ENCODE measurements at regions not wholly inside any gene's neighbourhood (a gene's known extent, or its start where the extent isn't known, plus 50 kb on each side); places are given as distances from the start of the nearest gene placed in this dataset.
"Not testable (repeated sequence)": the region's sequence is repeated elsewhere in the genome, so short reads cannot be mapped to it uniquely, and the experiment has no call there.

DNA sequence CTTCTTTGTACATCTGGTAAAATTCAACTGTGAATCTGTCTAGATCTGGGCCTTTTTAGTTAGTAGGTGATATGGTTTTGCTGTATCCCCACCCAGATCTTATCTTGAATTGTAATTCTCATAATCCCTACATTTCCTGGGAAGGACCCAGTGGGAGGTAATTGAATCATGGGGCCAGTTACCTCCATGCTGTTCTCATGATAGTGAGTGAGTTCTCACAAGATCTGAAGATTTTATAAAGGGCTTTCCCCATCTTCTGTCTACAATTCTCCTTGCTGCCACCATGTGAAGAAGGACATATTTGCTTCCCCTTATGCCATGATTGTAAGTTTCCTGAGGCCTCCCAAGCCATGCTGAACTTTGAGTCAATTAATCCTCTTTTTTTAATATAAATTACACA, 410.4 kb upstream of the EPHA7 start:
- TF ChIP-seq TAF1 (IDR thresholded peaks at IDR 0.05; ENCODE audit: borderline replicate concordance, low read depth, low read length); USF2 (IDR thresholded peaks at IDR 0.05; ENCODE audit: borderline replicate concordance, low read depth, low read length); RXRA (IDR thresholded peaks at IDR 0.05; ENCODE audit: borderline replicate concordance, low read depth); CTCF (IDR thresholded peaks at IDR 0.05); JUND (IDR thresholded peaks at IDR 0.05); IRF3 (IDR thresholded peaks at IDR 0.05; ENCODE audit: low read depth, low read length); RFX5 (IDR thresholded peaks at IDR 0.05; ENCODE audit: low read length); FOXJ3 (CRISPR knock-in tag; IDR thresholded peaks at IDR 0.05); EP300 (IDR thresholded peaks at IDR 0.05; ENCODE audit: borderline replicate concordance in 1 of 2, low read depth in 1 of 2, low read length in 1 of 2); EZH2phosphoT487 (IDR thresholded peaks at IDR 0.05; ENCODE audit: borderline replicate concordance, low read depth); SMC3 (IDR thresholded peaks at IDR 0.05; ENCODE audit: low read depth, low read length): not testable (repeated sequence)
- TF ChIP-seq, protein P1, sequence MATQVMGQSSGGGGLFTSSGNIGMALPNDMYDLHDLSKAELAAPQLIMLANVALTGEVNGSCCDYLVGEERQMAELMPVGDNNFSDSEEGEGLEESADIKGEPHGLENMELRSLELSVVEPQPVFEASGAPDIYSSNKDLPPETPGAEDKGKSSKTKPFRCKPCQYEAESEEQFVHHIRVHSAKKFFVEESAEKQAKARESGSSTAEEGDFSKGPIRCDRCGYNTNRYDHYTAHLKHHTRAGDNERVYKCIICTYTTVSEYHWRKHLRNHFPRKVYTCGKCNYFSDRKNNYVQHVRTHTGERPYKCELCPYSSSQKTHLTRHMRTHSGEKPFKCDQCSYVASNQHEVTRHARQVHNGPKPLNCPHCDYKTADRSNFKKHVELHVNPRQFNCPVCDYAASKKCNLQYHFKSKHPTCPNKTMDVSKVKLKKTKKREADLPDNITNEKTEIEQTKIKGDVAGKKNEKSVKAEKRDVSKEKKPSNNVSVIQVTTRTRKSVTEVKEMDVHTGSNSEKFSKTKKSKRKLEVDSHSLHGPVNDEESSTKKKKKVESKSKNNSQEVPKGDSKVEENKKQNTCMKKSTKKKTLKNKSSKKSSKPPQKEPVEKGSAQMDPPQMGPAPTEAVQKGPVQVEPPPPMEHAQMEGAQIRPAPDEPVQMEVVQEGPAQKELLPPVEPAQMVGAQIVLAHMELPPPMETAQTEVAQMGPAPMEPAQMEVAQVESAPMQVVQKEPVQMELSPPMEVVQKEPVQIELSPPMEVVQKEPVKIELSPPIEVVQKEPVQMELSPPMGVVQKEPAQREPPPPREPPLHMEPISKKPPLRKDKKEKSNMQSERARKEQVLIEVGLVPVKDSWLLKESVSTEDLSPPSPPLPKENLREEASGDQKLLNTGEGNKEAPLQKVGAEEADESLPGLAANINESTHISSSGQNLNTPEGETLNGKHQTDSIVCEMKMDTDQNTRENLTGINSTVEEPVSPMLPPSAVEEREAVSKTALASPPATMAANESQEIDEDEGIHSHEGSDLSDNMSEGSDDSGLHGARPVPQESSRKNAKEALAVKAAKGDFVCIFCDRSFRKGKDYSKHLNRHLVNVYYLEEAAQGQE (IDR thresholded peaks at IDR 0.05; ENCODE audit: low read depth, low read length): not testable (repeated sequence)
- TF ChIP-seq, protein P2, sequence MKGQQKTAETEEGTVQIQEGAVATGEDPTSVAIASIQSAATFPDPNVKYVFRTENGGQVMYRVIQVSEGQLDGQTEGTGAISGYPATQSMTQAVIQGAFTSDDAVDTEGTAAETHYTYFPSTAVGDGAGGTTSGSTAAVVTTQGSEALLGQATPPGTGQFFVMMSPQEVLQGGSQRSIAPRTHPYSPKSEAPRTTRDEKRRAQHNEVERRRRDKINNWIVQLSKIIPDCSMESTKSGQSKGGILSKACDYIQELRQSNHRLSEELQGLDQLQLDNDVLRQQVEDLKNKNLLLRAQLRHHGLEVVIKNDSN (IDR thresholded peaks at IDR 0.05; ENCODE audit: borderline replicate concordance, low read depth): not testable (repeated sequence)

All from SK-N-SH (cell line).